HCT116 (cell line): ENCODE measurements at regions not wholly inside any gene's neighbourhood (a gene's known extent, or its start where the extent isn't known, plus 50 kb on each side); places are given as distances from the start of the nearest gene placed in this dataset.

Source experiments
- CEBPB ChIP-seq: IDR thresholded peaks from 2 replicates; pipeline ENCODE4 v1.6.1; 2012; ENCODE audit warnings: low read depth
- CTCF ChIP-seq, 3 experiments: fragments of 200-600 bp in 1 of 3; sonication (generic) in 1 of 3; IDR thresholded peaks in 2 of 3; conservative IDR thresholded peaks in 1 of 3; 2 replicates each; pipeline ENCODE4 v1.5.1; 2012 to 2017; ENCODE audit warnings: low read depth in 2 of 3, low read length in 2 of 3, antibody characterized with exemption in 1 of 3, borderline replicate concordance in 1 of 3, control low read depth in 1 of 3, mild to moderate bottlenecking in 1 of 3, mixed read lengths in 1 of 3, mixed run types in 1 of 3, moderate library complexity in 1 of 3; ENCODE audit not compliant: insufficient read depth in 1 of 3
- ELF1 ChIP-seq: IDR thresholded peaks from 2 replicates; pipeline ENCODE4 v1.6.1; 2012; ENCODE audit warnings: low read depth, borderline replicate concordance
- EZH2 ChIP-seq: fragments of 200-600 bp; sonication (generic); IDR thresholded peaks from 2 replicates; pipeline ENCODE4 v1.6.1; 2017; ENCODE audit warnings: antibody characterized with exemption, mixed run types
- EZH2phosphoT487 ChIP-seq: fragments of 200-600 bp; IDR thresholded peaks from 2 replicates; pipeline ENCODE4 v1.6.1; 2018; ENCODE audit warnings: antibody characterized with exemption, borderline replicate concordance
- POLR2A ChIP-seq: IDR thresholded peaks from 2 replicates; pipeline ENCODE4 v1.7.0; 2011; ENCODE audit warnings: borderline replicate concordance; ENCODE audit not compliant: insufficient read depth, insufficient read length; ENCODE audit errors: extremely low read depth
- POLR2AphosphoS5 ChIP-seq: IDR thresholded peaks from 2 replicates; pipeline ENCODE4 v1.6.1; 2011; ENCODE audit warnings: mild to moderate bottlenecking, low read depth, low read length, moderate library complexity
- RAD21 ChIP-seq: IDR thresholded peaks from 2 replicates; pipeline ENCODE4 v1.6.1; 2012; ENCODE audit warnings: low read depth, mild to moderate bottlenecking
- SIN3A ChIP-seq: IDR thresholded peaks from 2 replicates; pipeline ENCODE4 v1.6.1; 2012; ENCODE audit warnings: low read depth
- YY1 ChIP-seq: IDR thresholded peaks from 2 replicates; pipeline ENCODE4 v1.6.1; 2011; ENCODE audit warnings: low read length, low read depth, moderate library complexity, mild to moderate bottlenecking; ENCODE audit not compliant: insufficient replicate concordance; ENCODE audit errors: extremely low read depth

- TF ChIP-seq POLR2A (no peak), CTCF (IDR thresholded peaks at IDR 0.05 in 2 of 3, conservative IDR thresholded peaks at IDR 0.05 in 1 of 3; ENCODE audit: borderline replicate concordance in 1 of 3, insufficient read depth in 1 of 3, low read depth in 2 of 3, low read length in 2 of 3) (no peak), YY1 (no peak), CEBPB (no peak), POLR2AphosphoS5 (no peak), EZH2 (no peak), ELF1 (no peak), EZH2phosphoT487 (no peak), SIN3A (no peak), RAD21 (no peak)
Measured at GRCh38 chr20:24039196-24039595, 50.6 kb upstream of the GGTLC1 start.
